ENCODE measurements at regions not wholly inside any gene's neighbourhood (a gene's known extent, or its start where the extent isn't known, plus 50 kb on each side); places are given as distances from the start of the nearest gene placed in this dataset.

DNA sequence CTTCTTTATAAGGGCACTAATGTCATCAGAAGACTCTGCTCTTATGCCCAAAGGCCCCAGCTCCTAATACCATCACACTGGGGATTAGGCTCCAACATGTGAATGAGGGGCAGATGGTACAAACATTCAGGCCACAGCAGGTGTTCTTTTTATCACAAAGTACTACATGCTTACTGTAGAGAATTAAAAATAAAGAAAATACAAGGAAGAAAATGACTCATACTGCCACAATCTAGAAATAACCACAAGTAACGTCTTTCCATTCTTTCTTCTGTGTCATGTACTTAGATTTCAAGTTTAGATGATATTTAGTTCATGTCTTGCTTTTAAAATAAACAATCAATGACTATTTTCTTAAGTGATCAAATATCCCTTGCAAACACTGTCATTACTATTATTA is 100.3 kb upstream of the NEDD4L start:
- TF ChIP-seq, protein P1, sequence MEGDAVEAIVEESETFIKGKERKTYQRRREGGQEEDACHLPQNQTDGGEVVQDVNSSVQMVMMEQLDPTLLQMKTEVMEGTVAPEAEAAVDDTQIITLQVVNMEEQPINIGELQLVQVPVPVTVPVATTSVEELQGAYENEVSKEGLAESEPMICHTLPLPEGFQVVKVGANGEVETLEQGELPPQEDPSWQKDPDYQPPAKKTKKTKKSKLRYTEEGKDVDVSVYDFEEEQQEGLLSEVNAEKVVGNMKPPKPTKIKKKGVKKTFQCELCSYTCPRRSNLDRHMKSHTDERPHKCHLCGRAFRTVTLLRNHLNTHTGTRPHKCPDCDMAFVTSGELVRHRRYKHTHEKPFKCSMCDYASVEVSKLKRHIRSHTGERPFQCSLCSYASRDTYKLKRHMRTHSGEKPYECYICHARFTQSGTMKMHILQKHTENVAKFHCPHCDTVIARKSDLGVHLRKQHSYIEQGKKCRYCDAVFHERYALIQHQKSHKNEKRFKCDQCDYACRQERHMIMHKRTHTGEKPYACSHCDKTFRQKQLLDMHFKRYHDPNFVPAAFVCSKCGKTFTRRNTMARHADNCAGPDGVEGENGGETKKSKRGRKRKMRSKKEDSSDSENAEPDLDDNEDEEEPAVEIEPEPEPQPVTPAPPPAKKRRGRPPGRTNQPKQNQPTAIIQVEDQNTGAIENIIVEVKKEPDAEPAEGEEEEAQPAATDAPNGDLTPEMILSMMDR (IDR thresholded peaks at IDR 0.05; ENCODE audit: control extremely low read depth in 1 of 3, insufficient read depth in 1 of 3, low read depth in 1 of 3, low read length in 3 of 3) = no peak
- TF ChIP-seq, protein P2, sequence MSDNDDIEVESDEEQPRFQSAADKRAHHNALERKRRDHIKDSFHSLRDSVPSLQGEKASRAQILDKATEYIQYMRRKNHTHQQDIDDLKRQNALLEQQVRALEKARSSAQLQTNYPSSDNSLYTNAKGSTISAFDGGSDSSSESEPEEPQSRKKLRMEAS (IDR thresholded peaks at IDR 0.05) = no peak
- TF ChIP-seq POLR2AphosphoS5 (IDR thresholded peaks at IDR 0.05; ENCODE audit: low read depth, low read length) = no peak
